SK-N-SH (cell line): ENCODE measurements at regions not wholly inside any gene's neighbourhood (a gene's known extent, or its start where the extent isn't known, plus 50 kb on each side); places are given as distances from the start of the nearest gene placed in this dataset.

Source experiments
- GABPA ChIP-seq: IDR thresholded peaks from 2 replicates; pipeline ENCODE4 v1.4.0; 2012; ENCODE audit warnings: low read depth, mild to moderate bottlenecking
- GATA2 ChIP-seq: sonication (generic); formaldehyde crosslinking; IDR thresholded peaks from 2 replicates; pipeline ENCODE4 v1.5.0; 2020; ENCODE audit warnings: mild to moderate bottlenecking, missing genetic modification reagents
- NFIC ChIP-seq: IDR thresholded peaks from 2 replicates; pipeline ENCODE4 v1.4.0; 2012; ENCODE audit warnings: borderline replicate concordance
- POLR2AphosphoS5 ChIP-seq: IDR thresholded peaks from 2 replicates; pipeline ENCODE4 v1.6.1; 2012; ENCODE audit warnings: low read depth, low read length
- RFX5 ChIP-seq: IDR thresholded peaks from 2 replicates; pipeline ENCODE4 v1.6.1; 2012; ENCODE audit warnings: mild to moderate bottlenecking, improper control_type of control experiment, low read length
- TAF1 ChIP-seq: IDR thresholded peaks from 2 replicates; pipeline ENCODE4 v1.6.1; 2012; ENCODE audit warnings: low read depth, mild to moderate bottlenecking, low read length, moderate library complexity, borderline replicate concordance
- YY1 ChIP-seq: IDR thresholded peaks from 2 replicates; pipeline ENCODE4 v1.4.0; 2012; ENCODE audit warnings: low read depth, mild to moderate bottlenecking
- TF ChIP-seq, protein P1 (sequence below): fragments of 200-600 bp; sonication (generic); IDR thresholded peaks from 2 replicates; pipeline ENCODE4 v1.6.1; 2017; ENCODE audit warnings: antibody characterized with exemption, mild to moderate bottlenecking, moderate library complexity
- TF ChIP-seq, protein P2 (sequence below): IDR thresholded peaks from 2 replicates; pipeline ENCODE4 v1.6.1; 2012; ENCODE audit warnings: mild to moderate bottlenecking, low read depth, low read length, moderate library complexity

DNA sequence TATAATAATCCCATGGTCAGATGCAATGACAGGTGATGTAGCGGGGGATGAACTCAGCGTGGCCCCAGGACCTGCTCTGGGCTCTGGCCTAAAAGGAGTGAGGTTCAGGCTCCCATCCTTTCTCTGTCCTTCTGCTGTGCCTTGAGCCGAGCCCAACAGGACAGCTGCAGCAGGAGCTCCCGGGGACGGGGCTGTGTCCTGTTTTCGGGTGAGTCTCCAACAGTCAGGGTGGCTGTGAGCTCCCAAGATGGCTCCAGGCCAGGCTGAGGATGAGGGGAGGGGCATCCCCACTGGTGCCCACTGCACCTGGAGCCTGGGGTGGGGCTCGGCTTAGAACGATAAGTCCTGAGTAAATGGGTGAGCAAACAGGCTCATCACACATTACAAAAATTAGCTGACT lies 1385.0 kb downstream of the BRD1 start:
- TF ChIP-seq GABPA = no peak
- TF ChIP-seq, protein P1, sequence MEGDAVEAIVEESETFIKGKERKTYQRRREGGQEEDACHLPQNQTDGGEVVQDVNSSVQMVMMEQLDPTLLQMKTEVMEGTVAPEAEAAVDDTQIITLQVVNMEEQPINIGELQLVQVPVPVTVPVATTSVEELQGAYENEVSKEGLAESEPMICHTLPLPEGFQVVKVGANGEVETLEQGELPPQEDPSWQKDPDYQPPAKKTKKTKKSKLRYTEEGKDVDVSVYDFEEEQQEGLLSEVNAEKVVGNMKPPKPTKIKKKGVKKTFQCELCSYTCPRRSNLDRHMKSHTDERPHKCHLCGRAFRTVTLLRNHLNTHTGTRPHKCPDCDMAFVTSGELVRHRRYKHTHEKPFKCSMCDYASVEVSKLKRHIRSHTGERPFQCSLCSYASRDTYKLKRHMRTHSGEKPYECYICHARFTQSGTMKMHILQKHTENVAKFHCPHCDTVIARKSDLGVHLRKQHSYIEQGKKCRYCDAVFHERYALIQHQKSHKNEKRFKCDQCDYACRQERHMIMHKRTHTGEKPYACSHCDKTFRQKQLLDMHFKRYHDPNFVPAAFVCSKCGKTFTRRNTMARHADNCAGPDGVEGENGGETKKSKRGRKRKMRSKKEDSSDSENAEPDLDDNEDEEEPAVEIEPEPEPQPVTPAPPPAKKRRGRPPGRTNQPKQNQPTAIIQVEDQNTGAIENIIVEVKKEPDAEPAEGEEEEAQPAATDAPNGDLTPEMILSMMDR = no peak
- TF ChIP-seq, protein P2, sequence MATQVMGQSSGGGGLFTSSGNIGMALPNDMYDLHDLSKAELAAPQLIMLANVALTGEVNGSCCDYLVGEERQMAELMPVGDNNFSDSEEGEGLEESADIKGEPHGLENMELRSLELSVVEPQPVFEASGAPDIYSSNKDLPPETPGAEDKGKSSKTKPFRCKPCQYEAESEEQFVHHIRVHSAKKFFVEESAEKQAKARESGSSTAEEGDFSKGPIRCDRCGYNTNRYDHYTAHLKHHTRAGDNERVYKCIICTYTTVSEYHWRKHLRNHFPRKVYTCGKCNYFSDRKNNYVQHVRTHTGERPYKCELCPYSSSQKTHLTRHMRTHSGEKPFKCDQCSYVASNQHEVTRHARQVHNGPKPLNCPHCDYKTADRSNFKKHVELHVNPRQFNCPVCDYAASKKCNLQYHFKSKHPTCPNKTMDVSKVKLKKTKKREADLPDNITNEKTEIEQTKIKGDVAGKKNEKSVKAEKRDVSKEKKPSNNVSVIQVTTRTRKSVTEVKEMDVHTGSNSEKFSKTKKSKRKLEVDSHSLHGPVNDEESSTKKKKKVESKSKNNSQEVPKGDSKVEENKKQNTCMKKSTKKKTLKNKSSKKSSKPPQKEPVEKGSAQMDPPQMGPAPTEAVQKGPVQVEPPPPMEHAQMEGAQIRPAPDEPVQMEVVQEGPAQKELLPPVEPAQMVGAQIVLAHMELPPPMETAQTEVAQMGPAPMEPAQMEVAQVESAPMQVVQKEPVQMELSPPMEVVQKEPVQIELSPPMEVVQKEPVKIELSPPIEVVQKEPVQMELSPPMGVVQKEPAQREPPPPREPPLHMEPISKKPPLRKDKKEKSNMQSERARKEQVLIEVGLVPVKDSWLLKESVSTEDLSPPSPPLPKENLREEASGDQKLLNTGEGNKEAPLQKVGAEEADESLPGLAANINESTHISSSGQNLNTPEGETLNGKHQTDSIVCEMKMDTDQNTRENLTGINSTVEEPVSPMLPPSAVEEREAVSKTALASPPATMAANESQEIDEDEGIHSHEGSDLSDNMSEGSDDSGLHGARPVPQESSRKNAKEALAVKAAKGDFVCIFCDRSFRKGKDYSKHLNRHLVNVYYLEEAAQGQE = no peak
- TF ChIP-seq NFIC = no peak
- no peak for TF ChIP-seq YY1
- no peak for TF ChIP-seq RFX5
- TF ChIP-seq POLR2AphosphoS5 = no peak
- TF ChIP-seq TAF1 = no peak
- no peak for TF ChIP-seq GATA2
